ENCODE measurements at regions not wholly inside any gene's neighbourhood (a gene's known extent, or its start where the extent isn't known, plus 50 kb on each side); places are given as distances from the start of the nearest gene placed in this dataset.

DNA sequence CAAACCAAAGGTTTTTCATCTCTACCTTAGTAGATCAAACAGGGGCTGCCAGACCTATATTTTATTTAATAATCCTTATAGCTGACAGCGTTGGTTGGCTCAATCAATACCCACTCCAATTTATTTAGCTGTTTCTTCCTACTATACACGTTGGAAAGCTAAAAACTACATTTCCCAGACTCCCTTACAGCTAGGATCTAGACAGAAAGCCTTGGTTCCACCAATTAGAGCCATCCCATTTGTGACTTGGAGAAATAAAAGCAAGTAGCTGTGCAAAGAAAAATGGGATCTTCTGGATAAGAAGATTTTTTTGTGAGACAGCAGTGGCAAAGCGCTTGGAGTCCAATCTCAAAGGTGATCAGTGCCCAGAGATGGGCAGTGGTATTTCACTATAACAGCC is 331.3 kb upstream of the MEIS1 start:
- H2AFZ ChIP-seq (replicated peaks; ENCODE audit: low read length, poor library complexity) = no peak overlapping the region
- no peaks in the 10 kb centered on the region for H3K79me1 ChIP-seq (ENCODE audit: low read depth in 1 of 2, low read length in 2 of 2)
- intact Hi-C loops (cut with micrococcal nuclease) = no loop called here
- H3K4me2 ChIP-seq (ENCODE audit: low read depth, low read length) = no peak overlapping the region
- no peak overlapping the region for H4K5ac ChIP-seq (ENCODE audit: low read depth, low read length)
- no peak overlapping the region for H3K56ac ChIP-seq (ENCODE audit: extremely low read depth, insufficient read depth, low read length)
- dilution Hi-C loops (cut with HindIII; ENCODE audit: low sequenced_read_pairs, unreplicated experiment) = no loop called here
- H3K9ac ChIP-seq (ENCODE audit: low read depth, low read length) = no peak overlapping the region
- no peak overlapping the region for H3K14ac ChIP-seq (replicated peaks; ENCODE audit: low read depth, low read length)
- ChIA-PET CTCF (no interaction called here), POLR2A (ENCODE audit: unreplicated experiment) (no interaction called here)
- H2BK15ac ChIP-seq (ENCODE audit: low read depth, low read length) = no peak overlapping the region
- no peaks in the 10 kb centered on the region for H3K27me3 ChIP-seq (ENCODE audit: control insufficient read depth, insufficient read depth, low read length)
- H3K4me1 ChIP-seq (ENCODE audit: control insufficient read depth, insufficient read depth, low read length) = no peaks in the 10 kb centered on the region
- no peaks in the 10 kb centered on the region for H4K20me1 ChIP-seq (ENCODE audit: insufficient read depth, low read length)
- TF ChIP-seq, protein P1, sequence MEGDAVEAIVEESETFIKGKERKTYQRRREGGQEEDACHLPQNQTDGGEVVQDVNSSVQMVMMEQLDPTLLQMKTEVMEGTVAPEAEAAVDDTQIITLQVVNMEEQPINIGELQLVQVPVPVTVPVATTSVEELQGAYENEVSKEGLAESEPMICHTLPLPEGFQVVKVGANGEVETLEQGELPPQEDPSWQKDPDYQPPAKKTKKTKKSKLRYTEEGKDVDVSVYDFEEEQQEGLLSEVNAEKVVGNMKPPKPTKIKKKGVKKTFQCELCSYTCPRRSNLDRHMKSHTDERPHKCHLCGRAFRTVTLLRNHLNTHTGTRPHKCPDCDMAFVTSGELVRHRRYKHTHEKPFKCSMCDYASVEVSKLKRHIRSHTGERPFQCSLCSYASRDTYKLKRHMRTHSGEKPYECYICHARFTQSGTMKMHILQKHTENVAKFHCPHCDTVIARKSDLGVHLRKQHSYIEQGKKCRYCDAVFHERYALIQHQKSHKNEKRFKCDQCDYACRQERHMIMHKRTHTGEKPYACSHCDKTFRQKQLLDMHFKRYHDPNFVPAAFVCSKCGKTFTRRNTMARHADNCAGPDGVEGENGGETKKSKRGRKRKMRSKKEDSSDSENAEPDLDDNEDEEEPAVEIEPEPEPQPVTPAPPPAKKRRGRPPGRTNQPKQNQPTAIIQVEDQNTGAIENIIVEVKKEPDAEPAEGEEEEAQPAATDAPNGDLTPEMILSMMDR (conservative IDR thresholded peaks at IDR 0.05; ENCODE audit: low read depth, low read length) = no peak
- TF ChIP-seq, protein P2, sequence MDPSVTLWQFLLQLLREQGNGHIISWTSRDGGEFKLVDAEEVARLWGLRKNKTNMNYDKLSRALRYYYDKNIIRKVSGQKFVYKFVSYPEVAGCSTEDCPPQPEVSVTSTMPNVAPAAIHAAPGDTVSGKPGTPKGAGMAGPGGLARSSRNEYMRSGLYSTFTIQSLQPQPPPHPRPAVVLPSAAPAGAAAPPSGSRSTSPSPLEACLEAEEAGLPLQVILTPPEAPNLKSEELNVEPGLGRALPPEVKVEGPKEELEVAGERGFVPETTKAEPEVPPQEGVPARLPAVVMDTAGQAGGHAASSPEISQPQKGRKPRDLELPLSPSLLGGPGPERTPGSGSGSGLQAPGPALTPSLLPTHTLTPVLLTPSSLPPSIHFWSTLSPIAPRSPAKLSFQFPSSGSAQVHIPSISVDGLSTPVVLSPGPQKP (IDR thresholded peaks at IDR 0.05; ENCODE audit: borderline replicate concordance, low read depth, low read length) = no peak
- TF ChIP-seq SMC3 (IDR thresholded peaks at IDR 0.05; ENCODE audit: low read depth, low read length) = no peak
- no peak for TF ChIP-seq MXI1 (IDR thresholded peaks at IDR 0.05; ENCODE audit: borderline replicate concordance, low read depth, low read length)
- TF ChIP-seq RCOR1 (IDR thresholded peaks at IDR 0.05; ENCODE audit: insufficient replicate concordance, low read length) = no peak
- H3K9me1 ChIP-seq (ENCODE audit: insufficient read depth, low read length) = no peaks in the 10 kb centered on the region
- no TSS peak for BruUV-seq (replicated peaks)
- DNase-seq = no peak
- H3K18ac ChIP-seq (ENCODE audit: low read depth, low read length) = no peak overlapping the region
- no peak overlapping the region for H3K4me3 ChIP-seq (ENCODE audit: insufficient read depth, low read depth, low read length)
- H4K91ac ChIP-seq (ENCODE audit: insufficient read depth, low read depth, low read length) = no peak overlapping the region
- no peaks in the 10 kb centered on the region for H3K36me3 ChIP-seq (ENCODE audit: control insufficient read depth, insufficient read depth, low read length)
- no peaks in the 10 kb centered on the region for H3K9me3 ChIP-seq (ENCODE audit: control insufficient read depth, insufficient read depth, low read length)
- WGBS, 2 experiments (ENCODE audit: extremely low coverage in 2 of 2, insufficient read length in 1 of 2) = no CpG with 5 or more reads among the region's 3 CpGs
- no peak overlapping the region for H3K27ac ChIP-seq (ENCODE audit: insufficient read depth, low read length)
- H2BK120ac ChIP-seq (ENCODE audit: low read depth, low read length) = no peak overlapping the region
- no peak overlapping the region for H2BK20ac ChIP-seq (ENCODE audit: low read depth, low read length)
- no peak overlapping the region for H3K4ac ChIP-seq (ENCODE audit: low read depth, low read length)
- in situ Hi-C loops (cut with MboI; ENCODE audit: low sequenced_read_pairs) = no loop called here
- H4K8ac ChIP-seq (ENCODE audit: low read depth in 2 of 2, low read length in 2 of 2) = no peak overlapping the region
- H2AK5ac ChIP-seq (ENCODE audit: low read depth, low read length) = no peak overlapping the region
- H2BK5ac ChIP-seq (ENCODE audit: low read depth, low read length, poor library complexity, severe bottlenecking) = no peak overlapping the region
- no peak overlapping the region for H2AK9ac ChIP-seq (replicated peaks; ENCODE audit: low read depth, low read length, poor library complexity)
- H3K23ac ChIP-seq (ENCODE audit: low read depth, low read length) = no peak overlapping the region
- no peak for ATAC-seq (ENCODE audit: low read depth)

All from IMR-90 (cell line).